HEK293T (cell line): ENCODE measurements at regions not wholly inside any gene's neighbourhood (a gene's known extent, or its start where the extent isn't known, plus 50 kb on each side); places are given as distances from the start of the nearest gene placed in this dataset.

Experiments
- ARNT ChIP-seq: fragments of 450-650 bp; IDR thresholded peaks from 2 replicates; pipeline ENCODE4 v1.6.1; 2017; ENCODE audit warnings: mild to moderate bottlenecking
- FOXA1 ChIP-seq: fragments of 450-650 bp; IDR thresholded peaks from 2 replicates; pipeline ENCODE4 v1.6.1; 2016; ENCODE audit warnings: mild to moderate bottlenecking
- FOXK2 ChIP-seq: fragments of 450-650 bp; IDR thresholded peaks from 2 replicates; pipeline ENCODE4 v1.6.1; 2016; ENCODE audit warnings: mild to moderate bottlenecking
- FOXM1 ChIP-seq: fragments of 450-650 bp; IDR thresholded peaks from 2 replicates; pipeline ENCODE4 v1.6.1; 2017; ENCODE audit warnings: mild to moderate bottlenecking, borderline replicate concordance
- SP1 ChIP-seq: fragments of 450-650 bp; IDR thresholded peaks from 2 replicates; pipeline ENCODE4 v1.6.1; 2017

- TF ChIP-seq FOXK2 (no peak), FOXA1 (no peak), FOXM1 (no peak), ARNT (no peak), SP1 (no peak)
Observed at GRCh38 chr5:28404363-28405071, 1366.1 kb upstream of the CDH9 start.
